Mesenchymal stem cell (in vitro differentiated cells and primary cell): ENCODE measurements at regions not wholly inside any gene's neighbourhood (a gene's known extent, or its start where the extent isn't known, plus 50 kb on each side); places are given as distances from the start of the nearest gene placed in this dataset.

Experiments used
- DNase-seq: peaks from one replicate; pipeline ENCODE4 v3.0.0-alpha.2; 2013
- H2AFZ ChIP-seq: one replicate; pipeline ENCODE4 v1.6.1; 2013; ENCODE audit warnings: low read depth, mild to moderate bottlenecking, control low read depth, inconsistent platforms, low read length, moderate library complexity
- H2AK5ac ChIP-seq: 2 replicates; pipeline ENCODE4 v1.6.1; 2013; ENCODE audit warnings: low read length, moderate library complexity, mild to moderate bottlenecking, inconsistent platforms; ENCODE audit not compliant: severe bottlenecking
- H2BK120ac ChIP-seq: one replicate; pipeline ENCODE4 v1.6.1; 2013; ENCODE audit warnings: low read depth, mild to moderate bottlenecking, inconsistent platforms, low read length, moderate library complexity
- H2BK12ac ChIP-seq, 2 experiments: one replicate each; pipeline ENCODE4 v1.6.1; 2013; ENCODE audit warnings: inconsistent platforms in 2 of 2, low read length in 2 of 2, mild to moderate bottlenecking in 2 of 2, moderate library complexity in 2 of 2, control low read depth in 1 of 2
- H2BK15ac ChIP-seq: one replicate; pipeline ENCODE4 v1.6.1; 2013; ENCODE audit warnings: mild to moderate bottlenecking, low read depth, inconsistent platforms; ENCODE audit not compliant: poor library complexity, severe bottlenecking
- H2BK5ac ChIP-seq: 2 replicates; pipeline ENCODE4 v1.6.1; 2013; ENCODE audit warnings: low read depth, mild to moderate bottlenecking, low read length, control low read depth, inconsistent platforms; ENCODE audit not compliant: poor library complexity, severe bottlenecking
- H3K14ac ChIP-seq, 2 experiments: one replicate each; pipeline ENCODE4 v1.6.1; 2013; ENCODE audit warnings: inconsistent platforms in 2 of 2, low read length in 2 of 2, control low read depth in 1 of 2, mild to moderate bottlenecking in 1 of 2, moderate library complexity in 1 of 2
- H3K18ac ChIP-seq, 2 experiments: one replicate each; pipeline ENCODE4 v1.6.1; 2013; ENCODE audit warnings: inconsistent platforms in 2 of 2, low read length in 2 of 2, control low read depth in 1 of 2, low read depth in 1 of 2, mild to moderate bottlenecking in 1 of 2
- H3K23ac ChIP-seq, 2 experiments: one replicate each; pipeline ENCODE4 v1.6.1; 2013; ENCODE audit warnings: inconsistent platforms in 2 of 2, low read length in 2 of 2, mild to moderate bottlenecking in 2 of 2, moderate library complexity in 2 of 2, control low read depth in 1 of 2
- H3K27ac ChIP-seq: 2 replicates; pipeline ENCODE4 v1.5.1; 2013; ENCODE audit warnings: mild to moderate bottlenecking, moderate library complexity, low read length, control low read depth, inconsistent platforms; ENCODE audit not compliant: poor library complexity, severe bottlenecking
- H3K27me3 ChIP-seq, 2 experiments: 2 replicates each; pipeline versions ENCODE4 v1.6.1 to v1.7.0; 2013; ENCODE audit warnings: low read length in 2 of 2, mild to moderate bottlenecking in 2 of 2, moderate library complexity in 2 of 2, control low read depth in 1 of 2, inconsistent platforms in 1 of 2; ENCODE audit not compliant: control insufficient read depth in 1 of 2, insufficient read depth in 1 of 2
- H3K36me3 ChIP-seq, 2 experiments: 2 replicates each; pipeline versions ENCODE4 v1.6.1 to v1.7.0; 2013; ENCODE audit warnings: low read length in 2 of 2, control low read depth in 1 of 2, inconsistent platforms in 1 of 2, low read depth in 1 of 2, mild to moderate bottlenecking in 1 of 2; ENCODE audit not compliant: insufficient read depth in 2 of 2, control insufficient read depth in 1 of 2
- H3K4ac ChIP-seq, 2 experiments: one replicate each; pipeline ENCODE4 v1.6.1; 2013; ENCODE audit warnings: inconsistent platforms in 2 of 2, low read length in 2 of 2, mild to moderate bottlenecking in 2 of 2, moderate library complexity in 2 of 2, control low read depth in 1 of 2, low read depth in 1 of 2
- H3K4me1 ChIP-seq: 2 replicates; pipeline ENCODE4 v1.6.1; 2013; ENCODE audit warnings: low read depth, low read length, control low read depth; ENCODE audit not compliant: control insufficient read depth, insufficient read depth
- H3K4me2 ChIP-seq: 2 replicates; pipeline ENCODE4 v1.6.1; 2013; ENCODE audit warnings: low read length, mild to moderate bottlenecking, inconsistent platforms; ENCODE audit not compliant: poor library complexity, severe bottlenecking
- H3K4me3 ChIP-seq, 2 experiments: 2 replicates each; pipeline versions ENCODE4 v1.5.1 to v1.7.0; 2013; ENCODE audit warnings: low read length in 2 of 2, mild to moderate bottlenecking in 2 of 2, control low read depth in 1 of 2, low read depth in 1 of 2; ENCODE audit not compliant: insufficient read depth in 1 of 2
- H3K79me1 ChIP-seq: replicated peaks from 2 replicates; pipeline ENCODE4 v1.6.1; 2013; ENCODE audit warnings: mild to moderate bottlenecking, control low read depth, low read length, inconsistent platforms; ENCODE audit not compliant: poor library complexity, severe bottlenecking
- H3K9ac ChIP-seq: 2 replicates; pipeline ENCODE4 v1.7.0; 2013; ENCODE audit warnings: mild to moderate bottlenecking, low read length, moderate library complexity
- H3K9me3 ChIP-seq: 2 replicates; pipeline ENCODE4 v1.7.0; 2013; ENCODE audit warnings: mild to moderate bottlenecking, low read length; ENCODE audit not compliant: control insufficient read depth
- H4K8ac ChIP-seq: one replicate; pipeline ENCODE4 v1.6.1; 2013; ENCODE audit warnings: inconsistent platforms, mild to moderate bottlenecking, low read length, moderate library complexity
- H4K91ac ChIP-seq: one replicate; pipeline ENCODE4 v1.6.1; 2013; ENCODE audit warnings: mild to moderate bottlenecking, low read length, inconsistent platforms
- whole genome bisulfite sequencing: methylation state at CpG from one replicate; pipeline ENCODE4 v1.1.7; 2013; ENCODE audit warnings: mixed read lengths; 5-methylcytosine and 5-hydroxymethylcytosine counted together

- no peak overlapping the region for H2AFZ ChIP-seq
- H2BK12ac ChIP-seq = no peak overlapping the region
Measured at GRCh38 chr12:84619053-84619571, 293.5 kb downstream of the SLC6A15 start.

GRCh38 chr12:84607170-84607819 is 305.3 kb downstream of the SLC6A15 start:
- WGBS = no CpG with 5 or more reads among the region's 1 CpG
- Histone ChIP-seq H3K4me1 (no peaks in the 10 kb centered on the region), H3K36me3 (no peaks in the 10 kb centered on the region), H3K23ac (no peak overlapping the region), H3K27ac (no peak overlapping the region), H2BK5ac (no peak overlapping the region), H4K91ac (no peak overlapping the region), H3K18ac (no peak overlapping the region), H3K4me3 (no peak overlapping the region), H2BK120ac (no peak overlapping the region), H3K4ac (no peak overlapping the region), H2BK15ac (no peak overlapping the region), H2BK12ac (no peak overlapping the region), H3K27me3 (no peaks in the 10 kb centered on the region), H2AFZ (no peak overlapping the region), H3K79me1 (no peaks in the 10 kb centered on the region), H3K9ac (no peak overlapping the region), H2AK5ac (no peak overlapping the region), H3K14ac (no peak overlapping the region), H4K8ac (no peak overlapping the region), H3K9me3 (no peaks in the 10 kb centered on the region), H3K4me2 (no peak overlapping the region)
- no peak for DNase-seq

More at GRCh38 chr12:84619053-84619571, 293.5 kb downstream of the SLC6A15 start:
- Histone ChIP-seq H3K4me3 (no peak overlapping the region), H2BK5ac (no peak overlapping the region), H2AK5ac (no peak overlapping the region), H3K14ac (no peak overlapping the region), H3K9me3 (no peaks in the 10 kb centered on the region), H3K79me1 (no peaks in the 10 kb centered on the region), H3K27me3 (no peaks in the 10 kb centered on the region), H3K23ac (no peak overlapping the region), H3K36me3 (no peaks in the 10 kb centered on the region), H3K18ac (no peak overlapping the region), H4K91ac (no peak overlapping the region), H3K4me2 (no peak overlapping the region), H3K4me1 (no peaks in the 10 kb centered on the region), H3K27ac (no peak overlapping the region), H3K4ac (no peak overlapping the region), H4K8ac (no peak overlapping the region), H3K9ac (peak overlapping the region; percentile 52), H2BK15ac (no peak overlapping the region), H2BK120ac (no peak overlapping the region)
- WGBS = 65% methylated on average over 3 of the region's 5 CpGs
- no peak for DNase-seq

GRCh38 chr12:84605983-84606382 is 306.6 kb downstream of the SLC6A15 start:
- H3K4me3 ChIP-seq = no peak overlapping the region
- no peak overlapping the region for H3K18ac ChIP-seq
- H3K4me1 ChIP-seq = no peaks in the 10 kb centered on the region
- H2AFZ ChIP-seq = no peak overlapping the region
- H3K4ac ChIP-seq = no peak overlapping the region
- H3K9me3 ChIP-seq = no peaks in the 10 kb centered on the region
- no peak overlapping the region for H2BK120ac ChIP-seq
- H3K79me1 ChIP-seq = no peaks in the 10 kb centered on the region
- no peak overlapping the region for H4K8ac ChIP-seq
- H2AK5ac ChIP-seq = no peak overlapping the region
- H3K9ac ChIP-seq = no peak overlapping the region
- H3K23ac ChIP-seq = no peak overlapping the region
- no peaks in the 10 kb centered on the region for H3K27me3 ChIP-seq
- no peak overlapping the region for H3K4me2 ChIP-seq
- H3K14ac ChIP-seq = no peak overlapping the region
- H2BK5ac ChIP-seq = no peak overlapping the region
- H2BK12ac ChIP-seq = no peak overlapping the region
- no peak overlapping the region for H2BK15ac ChIP-seq
- 93% methylated on average over 2 of the region's 2 CpGs for WGBS
- no peak overlapping the region for H4K91ac ChIP-seq
- no peak overlapping the region for H3K27ac ChIP-seq
- no peaks in the 10 kb centered on the region for H3K36me3 ChIP-seq
- no peak for DNase-seq

- no peak overlapping the region for H3K9ac ChIP-seq
- no peak overlapping the region for H3K4ac ChIP-seq
- H4K8ac ChIP-seq = no peak overlapping the region
- DNase-seq = no peak
- H3K36me3 ChIP-seq = no peaks in the 10 kb centered on the region
- H3K14ac ChIP-seq = no peak overlapping the region
- H2BK12ac ChIP-seq = no peak overlapping the region
- no peak overlapping the region for H3K18ac ChIP-seq
- H3K4me1 ChIP-seq = no peaks in the 10 kb centered on the region
- no peaks in the 10 kb centered on the region for H3K9me3 ChIP-seq
- H3K23ac ChIP-seq = no peak overlapping the region
- no peaks in the 10 kb centered on the region for H3K27me3 ChIP-seq
- no peak overlapping the region for H3K4me2 ChIP-seq
- no peak overlapping the region for H2BK120ac ChIP-seq
- no peaks in the 10 kb centered on the region for H3K79me1 ChIP-seq
- H4K91ac ChIP-seq = no peak overlapping the region
- no peak overlapping the region for H2AFZ ChIP-seq
- H2BK5ac ChIP-seq = no peak overlapping the region
- no peak overlapping the region for H2AK5ac ChIP-seq
- no peak overlapping the region for H3K4me3 ChIP-seq
- H3K27ac ChIP-seq = no peak overlapping the region
- H2BK15ac ChIP-seq = no peak overlapping the region
Measured at GRCh38 chr12:84604551-84604950, 308.0 kb downstream of the SLC6A15 start.
